Neuronal stem cell (in vitro differentiated cells): ENCODE measurements at regions not wholly inside any gene's neighbourhood (a gene's known extent, or its start where the extent isn't known, plus 50 kb on each side); places are given as distances from the start of the nearest gene placed in this dataset.

Experiments
- DNase-seq: peaks from one replicate; pipeline ENCODE4 v3.0.0-alpha.2; 2013; ENCODE audit warnings: low spot score
- H2AFZ ChIP-seq: one replicate; pipeline ENCODE4 v1.6.1; 2013; ENCODE audit warnings: mild to moderate bottlenecking, low read length, inconsistent platforms
- H2AK5ac ChIP-seq: 2 replicates; pipeline ENCODE4 v1.6.1; 2013; ENCODE audit warnings: low read depth, mild to moderate bottlenecking, inconsistent platforms, low read length, moderate library complexity, mixed read lengths
- H2BK120ac ChIP-seq: 2 replicates; pipeline ENCODE4 v1.6.1; 2013; ENCODE audit warnings: low read depth, mild to moderate bottlenecking, inconsistent platforms, low read length, moderate library complexity, mixed read lengths
- H2BK12ac ChIP-seq: one replicate; pipeline ENCODE4 v1.6.1; 2013; ENCODE audit warnings: low read length, inconsistent platforms
- H2BK15ac ChIP-seq: 2 replicates; pipeline ENCODE4 v1.6.1; 2013; ENCODE audit warnings: mild to moderate bottlenecking, low read length, inconsistent platforms, mixed read lengths
- H2BK5ac ChIP-seq: one replicate; pipeline ENCODE4 v1.6.1; 2013; ENCODE audit warnings: inconsistent platforms, mild to moderate bottlenecking, low read length, moderate library complexity
- H3K14ac ChIP-seq: one replicate; pipeline ENCODE4 v1.6.1; 2013; ENCODE audit warnings: low read length, inconsistent platforms
- H3K18ac ChIP-seq: 2 replicates; pipeline ENCODE4 v1.6.1; 2013; ENCODE audit warnings: low read length, inconsistent platforms
- H3K23ac ChIP-seq: 2 replicates; pipeline ENCODE4 v1.6.1; 2013; ENCODE audit warnings: low read depth, mild to moderate bottlenecking, mixed read lengths, low read length, inconsistent platforms; ENCODE audit not compliant: poor library complexity
- H3K27ac ChIP-seq: replicated peaks from 3 replicates; pipeline ENCODE4 v1.5.1; 2013; ENCODE audit warnings: low read length, inconsistent platforms
- H3K27me3 ChIP-seq, 3 experiments: 2 replicates each; pipeline ENCODE4 v1.6.1; 2013; ENCODE audit warnings: low read length in 3 of 3, mild to moderate bottlenecking in 2 of 3, inconsistent platforms in 1 of 3, low read depth in 1 of 3, mixed read lengths in 1 of 3, moderate library complexity in 1 of 3; ENCODE audit not compliant: control insufficient read depth in 3 of 3, insufficient read depth in 3 of 3
- H3K36me3 ChIP-seq, 2 donors: replicated peaks in 1 of 2; 2 replicates each; pipeline ENCODE4 v1.6.1; 2013; ENCODE audit warnings: low read length in 2 of 2; ENCODE audit not compliant: control insufficient read depth in 2 of 2, insufficient read depth in 2 of 2
- H3K4ac ChIP-seq: 2 replicates; pipeline ENCODE4 v1.6.1; 2013; ENCODE audit warnings: inconsistent platforms, mild to moderate bottlenecking, low read length, moderate library complexity
- H3K4me1 ChIP-seq, 2 donors: 1 replicate in 1 of 2; 2 replicates in 1 of 2; pipeline ENCODE4 v1.6.1; 2013; ENCODE audit warnings: low read length in 2 of 2, low read depth in 1 of 2; ENCODE audit not compliant: control insufficient read depth in 2 of 2, insufficient read depth in 1 of 2
- H3K4me2 ChIP-seq: one replicate; pipeline ENCODE4 v1.6.1; 2013; ENCODE audit warnings: mild to moderate bottlenecking, low read length, inconsistent platforms; ENCODE audit not compliant: insufficient read depth, poor library complexity, severe bottlenecking
- H3K4me3 ChIP-seq, 2 donors: 2 replicates each; pipeline ENCODE4 v1.5.1; 2013; ENCODE audit warnings: low read length in 2 of 2, mild to moderate bottlenecking in 2 of 2, inconsistent platforms in 1 of 2, moderate library complexity in 1 of 2
- H3K79me1 ChIP-seq: one replicate; pipeline ENCODE4 v1.6.1; 2013; ENCODE audit warnings: low read depth, mild to moderate bottlenecking, inconsistent platforms, low read length, moderate library complexity
- H3K9ac ChIP-seq: one replicate; pipeline ENCODE4 v1.6.1; 2013; ENCODE audit warnings: mild to moderate bottlenecking, low read depth, low read length, inconsistent platforms; ENCODE audit not compliant: poor library complexity
- H3K9me3 ChIP-seq, 2 donors: replicated peaks in 1 of 2; 2 replicates each; pipeline versions ENCODE3 to v1.6.1; 2013; ENCODE audit warnings: low read length in 2 of 2, mild to moderate bottlenecking in 2 of 2, inconsistent platforms in 1 of 2, low read depth in 1 of 2, mixed read lengths in 1 of 2, moderate library complexity in 1 of 2; ENCODE audit not compliant: control insufficient read depth in 2 of 2, insufficient read depth in 1 of 2
- H4K8ac ChIP-seq: one replicate; pipeline ENCODE4 v1.6.1; 2013; ENCODE audit warnings: low read depth, mild to moderate bottlenecking, inconsistent platforms, low read length, moderate library complexity
- H4K91ac ChIP-seq: one replicate; pipeline ENCODE4 v1.6.1; 2013; ENCODE audit warnings: low read length, low read depth, mild to moderate bottlenecking, inconsistent platforms; ENCODE audit not compliant: poor library complexity
- WGBS, 2 donors: extraction: QIAGEN DNeasy Blood & Tissue Kit; methylation state at CpG; one replicate each; pipeline ENCODE4 v1.1.7; 2013; ENCODE audit warnings: missing lambda C conversion rate in 2 of 2, mixed read lengths in 1 of 2; ENCODE audit not compliant: insufficient read length in 2 of 2, insufficient replicate concordance in 1 of 2; ENCODE audit errors: extremely low coverage in 2 of 2; 5-methylcytosine and 5-hydroxymethylcytosine counted together

DNA sequence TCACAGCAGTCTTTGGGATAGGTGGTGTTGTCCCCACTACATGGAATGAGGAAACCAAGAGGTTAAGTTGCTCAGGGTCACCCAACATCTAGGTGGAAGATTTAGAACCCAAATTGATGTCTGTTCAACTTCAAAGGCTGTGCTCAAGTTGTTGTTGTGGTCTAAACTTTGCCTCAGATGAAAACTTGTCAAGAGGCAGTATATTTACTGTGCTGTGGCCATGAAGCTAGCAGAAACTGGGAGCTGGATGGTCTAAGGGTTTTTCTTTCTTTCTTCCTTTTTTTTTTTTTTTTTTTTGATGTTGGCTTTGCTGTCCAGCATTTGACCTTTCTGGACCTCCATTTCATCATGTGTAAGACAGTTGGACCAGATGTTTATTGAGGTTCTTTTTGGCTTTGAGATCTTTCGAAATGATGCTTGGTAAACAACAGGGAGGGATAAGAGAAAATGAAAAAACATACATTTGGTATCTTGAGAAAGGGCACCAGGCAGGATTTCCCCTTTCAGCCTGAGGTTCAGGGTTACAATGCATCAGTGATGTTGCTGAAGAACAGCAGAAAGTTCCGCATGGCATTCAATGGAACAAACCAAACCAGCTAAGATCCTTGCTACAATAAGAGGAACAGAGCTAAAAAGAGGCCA lies 166.2 kb upstream of the RPS6KA3 start:
- Histone ChIP-seq H2BK15ac (no peak overlapping the region), H2BK5ac (no peak overlapping the region), H3K4me3 (no peak overlapping the region), H2BK12ac (no peak overlapping the region), H3K27me3 (peaks cover 0 to 5% (median 0%) of the 10 kb centered on the region in 3 experiments), H3K23ac (no peak overlapping the region), H3K4ac (no peak overlapping the region), H4K8ac (no peak overlapping the region), H2BK120ac (no peak overlapping the region), H3K9me3 (no peaks in the 10 kb centered on the region), H4K91ac (no peak overlapping the region), H3K4me1 (no peaks in the 10 kb centered on the region), H3K9ac (no peak overlapping the region), H3K18ac (no peak overlapping the region), H3K36me3 (no peaks in the 10 kb centered on the region), H3K4me2 (no peak overlapping the region), H3K79me1 (no peaks in the 10 kb centered on the region), H3K27ac (no peak overlapping the region), H2AFZ (no peak overlapping the region), H3K14ac (no peak overlapping the region), H2AK5ac (no peak overlapping the region)
- no peak for DNase-seq
- WGBS, 2 donors: no CpG with 5 or more reads among the region's 2 CpGs

DNA sequence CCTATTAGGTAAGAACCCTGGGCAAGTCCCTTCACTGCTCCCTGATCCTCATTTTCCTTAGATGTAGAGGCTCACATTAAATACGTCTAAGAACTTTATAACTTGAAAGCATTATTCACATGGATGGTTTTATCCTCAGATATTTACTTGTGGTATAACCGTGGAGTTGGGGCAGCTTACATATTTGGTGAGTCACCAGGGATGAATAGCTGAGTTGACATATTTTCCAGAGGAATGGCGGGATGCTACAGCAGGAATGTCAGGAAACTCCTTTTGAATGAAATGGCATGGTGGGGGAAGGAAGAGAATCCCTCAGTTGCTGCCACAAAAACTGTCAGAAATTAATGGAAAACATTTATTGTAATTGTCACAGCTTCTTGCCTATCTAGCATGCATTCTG lies 165.3 kb upstream of the RPS6KA3 start:
- Histone ChIP-seq H3K4ac (no peak overlapping the region), H3K4me3 (no peak overlapping the region), H3K4me1 (no peaks in the 10 kb centered on the region), H3K18ac (no peak overlapping the region), H4K8ac (no peak overlapping the region), H3K9ac (no peak overlapping the region), H2BK120ac (no peak overlapping the region), H2AFZ (no peak overlapping the region), H3K9me3 (no peaks in the 10 kb centered on the region), H3K27me3 (peaks cover 0 to 1% (median 0%) of the 10 kb centered on the region in 3 experiments), H3K36me3 (no peaks in the 10 kb centered on the region), H2BK5ac (no peak overlapping the region), H3K27ac (no peak overlapping the region), H3K23ac (no peak overlapping the region), H4K91ac (no peak overlapping the region), H3K79me1 (no peaks in the 10 kb centered on the region), H3K4me2 (no peak overlapping the region), H3K14ac (no peak overlapping the region), H2AK5ac (no peak overlapping the region), H2BK15ac (no peak overlapping the region), H2BK12ac (no peak overlapping the region)
- DNase-seq: no peak
- no CpG with 5 or more reads among the region's 3 CpGs for WGBS, 2 donors

DNA sequence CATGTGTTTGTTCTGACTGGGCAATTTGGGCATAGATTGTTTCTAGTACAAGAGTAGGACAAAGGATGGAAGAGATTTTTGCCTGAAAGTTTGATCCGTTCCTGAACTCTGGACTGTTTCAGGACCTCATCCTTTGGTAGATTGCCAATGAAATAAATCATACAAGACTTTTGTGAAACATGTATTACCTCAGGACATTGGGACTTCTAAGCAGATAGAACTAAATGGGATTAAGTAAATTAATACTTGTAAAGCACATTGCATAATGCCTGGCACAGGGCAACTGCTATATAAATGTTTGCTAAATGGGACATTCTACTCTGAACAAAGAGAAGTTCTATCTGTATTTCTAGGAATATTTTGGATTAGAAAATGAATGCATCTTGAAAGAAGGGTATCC lies 164.8 kb upstream of the RPS6KA3 start:
- DNase-seq: no peak
- Histone ChIP-seq H3K23ac (no peak overlapping the region), H3K9ac (no peak overlapping the region)

DNA sequence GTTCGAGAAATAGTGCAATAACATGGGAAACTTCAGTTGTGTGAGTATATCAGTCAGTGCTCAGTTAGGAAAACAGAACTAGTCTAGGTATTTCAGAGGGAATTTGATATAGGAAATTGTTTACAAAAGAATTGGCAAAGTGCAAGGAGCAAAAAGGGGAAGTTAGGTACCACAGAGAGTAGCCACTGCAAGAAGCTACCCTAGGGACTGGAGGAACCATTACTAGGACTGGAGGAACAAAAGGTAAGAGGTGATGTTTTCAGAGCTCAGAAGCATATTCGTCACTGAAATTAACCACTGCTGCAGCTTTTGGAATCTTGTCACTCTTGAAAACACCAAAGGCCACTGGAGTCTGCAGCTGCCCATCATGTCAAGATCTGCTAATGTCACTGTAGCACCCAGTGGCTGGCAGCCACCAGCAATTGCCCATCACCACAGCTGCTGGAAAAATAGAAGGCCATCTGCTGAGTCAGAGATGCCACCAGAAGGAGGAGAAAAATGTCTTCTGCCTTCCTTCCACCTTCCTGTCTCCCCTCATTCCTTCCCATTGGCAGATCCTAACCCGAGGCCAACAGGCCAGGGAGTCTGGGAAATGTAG lies 160.6 kb upstream of the RPS6KA3 start:
- Histone ChIP-seq H3K9ac (no peak overlapping the region), H2BK5ac (no peak overlapping the region), H3K18ac (no peak overlapping the region), H3K27me3 (no peaks in the 10 kb centered on the region), H3K27ac (no peak overlapping the region), H3K4me3 (no peak overlapping the region), H4K8ac (no peak overlapping the region), H2BK120ac (no peak overlapping the region), H3K36me3 (no peaks in the 10 kb centered on the region), H2AK5ac (no peak overlapping the region), H2BK15ac (no peak overlapping the region), H3K14ac (no peak overlapping the region), H3K4ac (no peak overlapping the region), H3K9me3 (no peaks in the 10 kb centered on the region), H3K4me2 (no peak overlapping the region), H4K91ac (no peak overlapping the region), H3K23ac (no peak overlapping the region), H2BK12ac (no peak overlapping the region), H3K4me1 (no peaks in the 10 kb centered on the region), H3K79me1 (no peaks in the 10 kb centered on the region), H2AFZ (no peak overlapping the region)
- no peak for DNase-seq
- WGBS, 2 donors: no CpG with 5 or more reads among the region's 3 CpGs

More for the DNA sequence above, 164.8 kb upstream of the RPS6KA3 start:
- H3K14ac ChIP-seq: no peak overlapping the region
- no peaks in the 10 kb centered on the region for H3K36me3 ChIP-seq
- no peaks in the 10 kb centered on the region for H3K27me3 ChIP-seq
- H3K9me3 ChIP-seq: no peaks in the 10 kb centered on the region
- H2AFZ ChIP-seq: no peak overlapping the region
- H4K8ac ChIP-seq: no peak overlapping the region
- no peak overlapping the region for H3K4ac ChIP-seq
- no peak overlapping the region for H3K18ac ChIP-seq
- no peak overlapping the region for H2BK15ac ChIP-seq
- no peak overlapping the region for H3K4me2 ChIP-seq
- H3K4me1 ChIP-seq: no peaks in the 10 kb centered on the region
- H4K91ac ChIP-seq: no peak overlapping the region
- H2BK120ac ChIP-seq: no peak overlapping the region
- WGBS, 2 donors: no CpG with 5 or more reads among the region's 1 CpG
- no peaks in the 10 kb centered on the region for H3K79me1 ChIP-seq
- H2BK12ac ChIP-seq: no peak overlapping the region
- no peak overlapping the region for H3K27ac ChIP-seq
- no peak overlapping the region for H2AK5ac ChIP-seq
- H2BK5ac ChIP-seq: no peak overlapping the region
- no peak overlapping the region for H3K4me3 ChIP-seq
